ENCODE measurements at regions not wholly inside any gene's neighbourhood (a gene's known extent, or its start where the extent isn't known, plus 50 kb on each side); places are given as distances from the start of the nearest gene placed in this dataset.

GRCh38 chr4:148497258-148497657, 55.0 kb upstream of the NR3C2 start:
- H3K27ac ChIP-seq (ENCODE audit: control insufficient read depth, insufficient read depth): no peak overlapping the region
- no peak overlapping the region for H3K9ac ChIP-seq (ENCODE audit: control insufficient read depth, insufficient read depth, low read length)
- no peaks in the 10 kb centered on the region for H3K36me3 ChIP-seq (ENCODE audit: control insufficient read depth in 2 of 2, insufficient read depth in 2 of 2, low read length in 1 of 2)
- no peak overlapping the region for H2AFZ ChIP-seq (ENCODE audit: control insufficient read depth, low read depth, low read length)
- 31% methylated on average over 2 of the region's 2 CpGs for WGBS (ENCODE audit: insufficient coverage, insufficient replicate concordance, low lambda C conversion rate, missing lambda C conversion rate)
- intact Hi-C loops (cut with micrococcal nuclease; ENCODE audit: unreplicated experiment): no loop called here
- no peak overlapping the region for H3K4me3 ChIP-seq
- H3K4me1 ChIP-seq (ENCODE audit: control insufficient read depth, insufficient read depth, low read length): no peaks in the 10 kb centered on the region
- BruUV-seq (replicated peaks): no TSS peak
- CTCF ChIA-PET: no interaction called here
- DNase-seq (ENCODE audit: low read depth, low spot score) (no peak), FAIRE-seq (no peak), ATAC-seq (no peak)
- H3K79me2 ChIP-seq (ENCODE audit: control insufficient read depth, insufficient read depth, low read length): no peaks in the 10 kb centered on the region
- SMC1A ChIA-PET (ENCODE audit: uncharacterized antibody, unreplicated experiment): no interaction called here
- POLR2A ChIA-PET: no interaction called here
- no peak overlapping the region for H3K4me2 ChIP-seq (ENCODE audit: control insufficient read depth, insufficient read depth)
- H4K20me1 ChIP-seq (ENCODE audit: control insufficient read depth, insufficient read depth): no peaks in the 10 kb centered on the region
- no peaks in the 10 kb centered on the region for H3K27me3 ChIP-seq (replicated peaks in 1 of 2; ENCODE audit: control insufficient read depth in 2 of 2, insufficient read depth in 2 of 2, low read length in 1 of 2)
- no peak for TF ChIP-seq POLR2AphosphoS2 (IDR thresholded peaks at IDR 0.05; ENCODE audit: low read depth, low read length)
- TF ChIP-seq YY1 (IDR thresholded peaks at IDR 0.05; ENCODE audit: low read depth, low read length): no peak
- no peak for TF ChIP-seq NBN (IDR thresholded peaks at IDR 0.05)
- no peak for TF ChIP-seq FOXK2 (IDR thresholded peaks at IDR 0.05)
- TF ChIP-seq MTA3 (IDR thresholded peaks at IDR 0.05; ENCODE audit: borderline replicate concordance, low read length): no peak
- no peak for TF ChIP-seq HSF1 (IDR thresholded peaks at IDR 0.05; ENCODE audit: low read depth, low read length)
- no peak for TF ChIP-seq ZNF207 (IDR thresholded peaks at IDR 0.05; ENCODE audit: borderline replicate concordance)
- no peak for TF ChIP-seq BCLAF1 (IDR thresholded peaks at IDR 0.05)
- no peak for TF ChIP-seq SMC3 (IDR thresholded peaks at IDR 0.05; ENCODE audit: borderline replicate concordance, low read length)
- TF ChIP-seq CEBPB (IDR thresholded peaks at IDR 0.05; ENCODE audit: borderline replicate concordance in 1 of 2, low read depth in 2 of 2, low read length in 2 of 2): no peak
- no peak for TF ChIP-seq RAD21 (IDR thresholded peaks at IDR 0.05; ENCODE audit: insufficient read depth, low read depth, low read length)
- in situ Hi-C loops (cut with MboI): no loop called here
- RAD21 ChIA-PET (ENCODE audit: unreplicated experiment): no interaction called here
- no peaks in the 10 kb centered on the region for H3K9me3 ChIP-seq (replicated peaks; ENCODE audit: control insufficient read depth, insufficient read depth, low read length)

Data from GM12878 (cell line).